Transverse colon (tissue), 3 donors: ENCODE measurements at regions not wholly inside any gene's neighbourhood (a gene's known extent, or its start where the extent isn't known, plus 50 kb on each side); places are given as distances from the start of the nearest gene placed in this dataset.

Experiments used
- EP300 ChIP-seq: sonication (generic); formaldehyde crosslinking; IDR thresholded peaks from one replicate; pipeline ENCODE4 v1.6.1; 2017; ENCODE audit warnings: antibody characterized with exemption, low read depth
- TF ChIP-seq, protein P1 (sequence below), 5 experiments: fragments of 200-600 bp in 3 of 5; fragments of 450-650 bp in 2 of 5; sonication (generic) in 3 of 5; IDR thresholded peaks; 1 replicate in 2 of 5; 2 replicates in 3 of 5; pipeline ENCODE4 v1.5.1; 2016 to 2017; ENCODE audit warnings: antibody characterized with exemption in 5 of 5, inconsistent platforms in 3 of 5, mild to moderate bottlenecking in 2 of 5, moderate library complexity in 1 of 5

DNA sequence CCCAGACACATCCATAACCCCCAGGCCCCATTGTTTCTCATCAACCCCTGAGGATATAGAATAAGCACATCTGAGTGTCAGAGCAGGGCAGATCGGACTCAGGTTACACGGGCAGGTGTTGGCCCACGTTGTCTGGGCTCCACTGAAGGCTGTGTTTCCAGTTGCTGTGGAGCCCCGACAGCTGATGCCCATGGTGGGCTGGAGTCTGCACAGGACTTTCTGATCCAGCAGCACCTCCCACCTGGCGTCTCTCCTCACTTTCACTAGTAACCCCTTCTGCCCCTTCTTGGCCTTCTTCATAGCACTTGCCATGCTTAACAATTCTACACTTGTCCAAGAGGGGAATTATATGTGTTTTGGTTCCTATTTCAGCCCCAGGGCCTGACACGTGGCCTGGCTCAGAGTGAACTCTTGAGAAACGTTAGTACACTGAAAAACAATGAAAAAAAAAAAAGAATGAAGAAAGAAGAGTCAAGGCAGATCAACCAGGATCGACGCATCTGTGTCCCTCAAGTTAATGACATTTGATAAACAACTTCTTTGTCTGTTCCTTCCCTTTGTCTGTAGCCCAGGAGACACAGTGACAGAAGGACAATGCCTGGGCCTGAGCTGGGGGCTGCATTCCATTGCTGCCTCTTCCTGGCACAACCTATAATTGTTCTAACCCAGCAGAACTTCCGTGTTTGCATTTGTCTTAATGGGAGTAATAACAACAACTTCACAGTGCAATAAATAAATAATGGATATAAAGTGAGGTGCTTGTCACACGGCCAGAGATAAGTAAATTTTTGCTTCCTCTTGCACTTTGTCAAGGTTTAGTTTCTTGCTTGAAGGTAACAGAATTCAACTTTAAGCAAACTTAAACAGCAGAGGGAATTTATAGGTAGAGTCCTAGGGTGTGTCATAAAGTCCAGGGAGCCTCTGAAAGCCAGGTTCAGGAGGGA is 224.2 kb upstream of the SSTR4 start:
- TF ChIP-seq, protein P1, sequence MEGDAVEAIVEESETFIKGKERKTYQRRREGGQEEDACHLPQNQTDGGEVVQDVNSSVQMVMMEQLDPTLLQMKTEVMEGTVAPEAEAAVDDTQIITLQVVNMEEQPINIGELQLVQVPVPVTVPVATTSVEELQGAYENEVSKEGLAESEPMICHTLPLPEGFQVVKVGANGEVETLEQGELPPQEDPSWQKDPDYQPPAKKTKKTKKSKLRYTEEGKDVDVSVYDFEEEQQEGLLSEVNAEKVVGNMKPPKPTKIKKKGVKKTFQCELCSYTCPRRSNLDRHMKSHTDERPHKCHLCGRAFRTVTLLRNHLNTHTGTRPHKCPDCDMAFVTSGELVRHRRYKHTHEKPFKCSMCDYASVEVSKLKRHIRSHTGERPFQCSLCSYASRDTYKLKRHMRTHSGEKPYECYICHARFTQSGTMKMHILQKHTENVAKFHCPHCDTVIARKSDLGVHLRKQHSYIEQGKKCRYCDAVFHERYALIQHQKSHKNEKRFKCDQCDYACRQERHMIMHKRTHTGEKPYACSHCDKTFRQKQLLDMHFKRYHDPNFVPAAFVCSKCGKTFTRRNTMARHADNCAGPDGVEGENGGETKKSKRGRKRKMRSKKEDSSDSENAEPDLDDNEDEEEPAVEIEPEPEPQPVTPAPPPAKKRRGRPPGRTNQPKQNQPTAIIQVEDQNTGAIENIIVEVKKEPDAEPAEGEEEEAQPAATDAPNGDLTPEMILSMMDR (IDR thresholded peaks at IDR 0.05): no peak
- TF ChIP-seq EP300: no peak
